K562 (cell line): ENCODE measurements at regions not wholly inside any gene's neighbourhood (a gene's known extent, or its start where the extent isn't known, plus 50 kb on each side); places are given as distances from the start of the nearest gene placed in this dataset.

ENCODE experiments used
- ATAC-seq: fragments of 200-7000 bp; cut with Tn5 transposase; 3 replicates; pipeline ENCODE4 v1.9.1; 2020; ENCODE audit warnings: moderate library complexity
- BruUV-seq: library from RNA; stranded (reverse); fragments of 400-500 nt; replicated peaks from 2 replicates; lab custom pipeline; 2021; lab: Mats Ljungman, UMichigan
- CTCF ChIA-PET: fragments of 300-600 bp; formaldehyde crosslinking; extraction: SDS; loops from one replicate; lab custom pipeline; 2021; ENCODE audit warnings: low intra/inter-chr PET ratio; lab: Yijun Ruan, JAX
- POLR2A ChIA-PET: fragments of 300-600, 350-650 bp; sonication (Branson Sonifier 250); formaldehyde crosslinking; extraction: SDS; loops from one replicate; lab custom pipeline; 2021; ENCODE audit warnings: antibody characterized with exemption, inconsistent platforms; lab: Yijun Ruan, JAX
- DNase-seq, 4 experiments: peaks; one replicate each; pipeline versions ENCODE4 v3.0.0 to v3.0.0-alpha.2; 2011 to 2018; ENCODE audit warnings: low spot score in 3 of 4, mixed read lengths in 3 of 4; ENCODE audit errors: extremely low read depth in 1 of 4
- FAIRE-seq: peaks from 2 replicates; lab custom pipeline; 2011; peaks lifted over from hg19 to GRCh38; lab: Jason Lieb, UNC
- H2AFZ ChIP-seq: 2 replicates; pipeline ENCODE4 v1.6.0; 2011; ENCODE audit warnings: low read depth, low read length, control low read depth, inconsistent platforms
- H3K27ac ChIP-seq: fragments of 200-600 bp; 3 replicates; pipeline ENCODE4 v1.8.0; 2011; ENCODE audit warnings: low read depth, mild to moderate bottlenecking, control low read depth, inconsistent platforms, low read length, moderate library complexity, mixed read lengths; ENCODE audit errors: extremely low read depth
- H3K27me3 ChIP-seq, 2 experiments: fragments of 300-600 bp in 1 of 2; 2 replicates in 1 of 2; 3 replicates in 1 of 2; pipeline versions ENCODE4 v1.6.0 to v1.8.0; 2011; ENCODE audit warnings: inconsistent platforms in 2 of 2, low read length in 2 of 2, mild to moderate bottlenecking in 1 of 2, mixed read lengths in 1 of 2, moderate library complexity in 1 of 2; ENCODE audit not compliant: control insufficient read depth in 2 of 2, insufficient read depth in 2 of 2
- H3K36me3 ChIP-seq: fragments of 300-600 bp; 3 replicates; pipeline ENCODE4 v1.8.0; 2011; ENCODE audit warnings: mild to moderate bottlenecking, low read length, inconsistent platforms; ENCODE audit not compliant: control insufficient read depth, insufficient read depth
- H3K4me1 ChIP-seq, 2 experiments: fragments of 200-600 bp in 1 of 2; replicated peaks in 1 of 2; 2 replicates in 1 of 2; 3 replicates in 1 of 2; pipeline versions ENCODE4 v1.5.1 to v1.8.0; 2011; ENCODE audit warnings: inconsistent platforms in 2 of 2, low read length in 2 of 2, mild to moderate bottlenecking in 1 of 2, mixed read lengths in 1 of 2, moderate library complexity in 1 of 2; ENCODE audit not compliant: control insufficient read depth in 2 of 2, insufficient read depth in 2 of 2
- H3K4me2 ChIP-seq: 2 replicates; pipeline ENCODE4 v1.6.1; 2011; ENCODE audit warnings: low read length, control low read depth, inconsistent platforms, mixed read lengths; ENCODE audit not compliant: insufficient read depth
- H3K4me3 ChIP-seq: fragments of 200-600 bp; sonication (generic), shearing (Covaris generic); 2 replicates; pipeline ENCODE4 v1.5.1; 2016; ENCODE audit warnings: control low read depth, inconsistent platforms
- H3K79me2 ChIP-seq: fragments of 200-600 bp; 3 replicates; pipeline ENCODE4 v1.8.0; 2011; ENCODE audit warnings: low read length, inconsistent platforms; ENCODE audit not compliant: control insufficient read depth, insufficient read depth
- H3K9ac ChIP-seq, 2 experiments: 2 replicates each; pipeline versions ENCODE4 v1.6.0 to v1.6.1; 2011; ENCODE audit warnings: low read depth in 2 of 2, low read length in 2 of 2, control low read depth in 1 of 2, inconsistent platforms in 1 of 2, mild to moderate bottlenecking in 1 of 2, mixed read lengths in 1 of 2; ENCODE audit not compliant: insufficient read depth in 1 of 2
- H3K9me1 ChIP-seq: one replicate; pipeline ENCODE4 v1.6.0; 2011; ENCODE audit warnings: inconsistent platforms, mild to moderate bottlenecking, low read length, moderate library complexity; ENCODE audit not compliant: control insufficient read depth, insufficient read depth
- H3K9me3 ChIP-seq: replicated peaks from 2 replicates; pipeline ENCODE4 v1.5.1; 2011; ENCODE audit warnings: low read depth, low read length, inconsistent platforms; ENCODE audit not compliant: control insufficient read depth, insufficient read depth
- H4K20me1 ChIP-seq: replicated peaks from 2 replicates; pipeline ENCODE4 v1.6.1; 2011; ENCODE audit warnings: low read length, inconsistent platforms, mixed read lengths; ENCODE audit not compliant: control insufficient read depth, insufficient read depth
- ADNP ChIP-seq: fragments of 200-800 bp; sonication (Bioruptor generic); IDR thresholded peaks from 2 replicates; pipeline ENCODE4 v1.6.1; 2016; ENCODE audit warnings: missing genetic modification characterization, missing compliant biosample characterization
- ESRRA ChIP-seq: fragments of 450-650 bp; IDR thresholded peaks from 2 replicates; pipeline ENCODE4 v1.6.1; 2014; ENCODE audit warnings: low read depth, mild to moderate bottlenecking, moderate library complexity, borderline replicate concordance
- KAT2B ChIP-seq: IDR thresholded peaks from one replicate; pipeline ENCODE4 v1.6.1; 2012; ENCODE audit warnings: low read depth, mild to moderate bottlenecking, control low read depth, inconsistent platforms, low read length, moderate library complexity
- MXD1 ChIP-seq: fragments of 250-450 bp; sonication (Bioruptor Pico); IDR thresholded peaks from 2 replicates; pipeline ENCODE4 v1.8.0; 2021; ENCODE audit warnings: borderline replicate concordance, mild to moderate bottlenecking, moderate library complexity; ENCODE audit not compliant: poor library complexity, severe bottlenecking
- POLR2A ChIP-seq: fragments of 450-650 bp; conservative IDR thresholded peaks from 2 replicates; pipeline ENCODE4 v1.6.1; 2016
- POLR2AphosphoS5 ChIP-seq: IDR thresholded peaks from 2 replicates; pipeline ENCODE4 v1.6.1; 2011; ENCODE audit warnings: mild to moderate bottlenecking, low read depth, low read length, moderate library complexity; ENCODE audit not compliant: control insufficient read depth, insufficient read depth
- RNF219 ChIP-seq: fragments of 250-450 bp; sonication (Bioruptor Pico); IDR thresholded peaks from 2 replicates; pipeline ENCODE4 v1.5.0; 2022; ENCODE audit warnings: mild to moderate bottlenecking
- SIRT6 ChIP-seq: IDR thresholded peaks from one replicate; pipeline ENCODE4 v1.6.1; 2012; ENCODE audit warnings: low read depth, mild to moderate bottlenecking, control low read depth, inconsistent platforms, low read length, moderate library complexity
- SUPT5H ChIP-seq: fragments of 450-650 bp; IDR thresholded peaks from 2 replicates; pipeline ENCODE4 v1.6.1; 2016
- ZNF23 ChIP-seq: fragments of 250-450 bp; sonication (Bioruptor Pico); IDR thresholded peaks from 2 replicates; pipeline ENCODE4 v1.4.0; 2020; ENCODE audit warnings: mild to moderate bottlenecking
- WGBS: fragments of 100-300 bp; shearing (Covaris generic); methylation state at CpG from one replicate; pipeline ENCODE4 v1.1.6; 2016; ENCODE audit warnings: low coverage, mixed read lengths; ENCODE audit not compliant: insufficient coverage; ENCODE audit errors: missing lambda C conversion rate; 5-methylcytosine and 5-hydroxymethylcytosine counted together
- in situ Hi-C: fragments of 300-500 bp; cut with MboI; formaldehyde crosslinking; loops from 4 replicates; pipeline ENCODE4 v1.15.0; 2018; ENCODE audit warnings: inconsistent platforms, mixed read lengths
- intact Hi-C: fragments of 100-400 bp; cut with micrococcal nuclease; formaldehyde crosslinking; loops from 2 replicates; pipeline ENCODE4 v1.14.2; 2022
- TF ChIP-seq, protein P1 (sequence below): fragments of 250-450 bp; sonication (Bioruptor Pico); IDR thresholded peaks from 2 replicates; pipeline ENCODE4 v1.8.0; 2022; ENCODE audit warnings: moderate library complexity, mild to moderate bottlenecking, inconsistent platforms
- TF ChIP-seq, protein P2 (sequence below): fragments of 250-450 bp; sonication (Bioruptor Pico); IDR thresholded peaks from 2 replicates; pipeline ENCODE4 v1.8.0; 2021; ENCODE audit warnings: moderate library complexity, mild to moderate bottlenecking, inconsistent platforms

- TF ChIP-seq RNF219 (CRISPR knock-in tag) (no peak), KAT2B (no peak), MXD1 (CRISPR knock-in tag) (no peak), ADNP (tag) (no peak), POLR2AphosphoS5 (no peak)
Observed at GRCh38 chr4:156673483-156673882, 298.1 kb downstream of the PDGFC start (continued).

GRCh38 chr4:156672492-156673305 lies 298.9 kb downstream of the PDGFC start:
- DNase-seq (no peak), FAIRE-seq (no peak), ATAC-seq (no peak)
- Histone ChIP-seq H3K36me3 (no peaks in the 10 kb centered on the region), H3K79me2 (no peaks in the 10 kb centered on the region), H4K20me1 (no peaks in the 10 kb centered on the region), H3K4me3 (no peak overlapping the region), H2AFZ (no peak overlapping the region), H3K4me2 (no peak overlapping the region), H3K27ac (no peak overlapping the region), H3K9me3 (0 out of 2 replicates have a peak, but pooled peaks cover 2% of the 10 kb centered on the region), H3K4me1 (no peaks in the 10 kb centered on the region), H3K9ac (no peak overlapping the region), H3K27me3 (no peaks in the 10 kb centered on the region), H3K9me1 (no peaks in the 10 kb centered on the region)
- 0% methylated on average over 6 of the region's 6 CpGs for WGBS
- BruUV-seq = no TSS peak
- ChIA-PET POLR2A (no interaction called here), CTCF (no interaction called here)
- intact Hi-C loops (no loop called here), in situ Hi-C loops (no loop called here)
- TF ChIP-seq SUPT5H (no peak), POLR2A (no peak), ESRRA (no peak), SIRT6 (no peak), ZNF23 (no peak)
- TF ChIP-seq, protein P1, sequence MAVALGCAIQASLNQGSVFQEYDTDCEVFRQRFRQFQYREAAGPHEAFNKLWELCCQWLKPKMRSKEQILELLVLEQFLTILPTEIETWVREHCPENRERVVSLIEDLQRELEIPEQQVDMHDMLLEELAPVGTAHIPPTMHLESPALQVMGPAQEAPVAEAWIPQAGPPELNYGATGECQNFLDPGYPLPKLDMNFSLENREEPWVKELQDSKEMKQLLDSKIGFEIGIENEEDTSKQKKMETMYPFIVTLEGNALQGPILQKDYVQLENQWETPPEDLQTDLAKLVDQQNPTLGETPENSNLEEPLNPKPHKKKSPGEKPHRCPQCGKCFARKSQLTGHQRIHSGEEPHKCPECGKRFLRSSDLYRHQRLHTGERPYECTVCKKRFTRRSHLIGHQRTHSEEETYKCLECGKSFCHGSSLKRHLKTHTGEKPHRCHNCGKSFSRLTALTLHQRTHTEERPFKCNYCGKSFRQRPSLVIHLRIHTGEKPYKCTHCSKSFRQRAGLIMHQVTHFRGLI = no peak
- TF ChIP-seq, protein P2, sequence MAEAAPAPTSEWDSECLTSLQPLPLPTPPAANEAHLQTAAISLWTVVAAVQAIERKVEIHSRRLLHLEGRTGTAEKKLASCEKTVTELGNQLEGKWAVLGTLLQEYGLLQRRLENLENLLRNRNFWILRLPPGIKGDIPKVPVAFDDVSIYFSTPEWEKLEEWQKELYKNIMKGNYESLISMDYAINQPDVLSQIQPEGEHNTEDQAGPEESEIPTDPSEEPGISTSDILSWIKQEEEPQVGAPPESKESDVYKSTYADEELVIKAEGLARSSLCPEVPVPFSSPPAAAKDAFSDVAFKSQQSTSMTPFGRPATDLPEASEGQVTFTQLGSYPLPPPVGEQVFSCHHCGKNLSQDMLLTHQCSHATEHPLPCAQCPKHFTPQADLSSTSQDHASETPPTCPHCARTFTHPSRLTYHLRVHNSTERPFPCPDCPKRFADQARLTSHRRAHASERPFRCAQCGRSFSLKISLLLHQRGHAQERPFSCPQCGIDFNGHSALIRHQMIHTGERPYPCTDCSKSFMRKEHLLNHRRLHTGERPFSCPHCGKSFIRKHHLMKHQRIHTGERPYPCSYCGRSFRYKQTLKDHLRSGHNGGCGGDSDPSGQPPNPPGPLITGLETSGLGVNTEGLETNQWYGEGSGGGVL (CRISPR knock-in tag) = no peak
